A549 (cell line): ENCODE measurements at regions not wholly inside any gene's neighbourhood (a gene's known extent, or its start where the extent isn't known, plus 50 kb on each side); places are given as distances from the start of the nearest gene placed in this dataset.

Source experiments
- ATAC-seq, 2 experiments: fragments of 200-7000 bp in 1 of 2; fragments of >200 bp in 1 of 2; cut with Nextera tagmentation in 1 of 2; cut with Tn5 transposase in 1 of 2; 3 replicates each; pipeline versions ENCODE4 v1.8.0 to v1.9.1; 2018 to 2020; ENCODE audit warnings: mild to moderate bottlenecking in 1 of 2, moderate library complexity in 1 of 2
- CTCF ChIA-PET: fragments of 300-600 bp; sonication (Branson Sonifier 250); formaldehyde crosslinking; extraction: SDS; loops from one replicate; lab custom pipeline; 2021; ENCODE audit warnings: antibody characterized with exemption, inconsistent platforms; lab: Yijun Ruan, JAX
- POLR2A ChIA-PET: fragments of 350-600 bp; formaldehyde crosslinking; extraction: SDS; loops from one replicate; lab custom pipeline; 2021; ENCODE audit warnings: antibody characterized with exemption, inconsistent platforms; lab: Yijun Ruan, JAX
- DNase-seq, 2 experiments: peaks; one replicate each; pipeline versions ENCODE4 v3.0.0 to v3.0.0-alpha.2; 2011 to 2016; ENCODE audit warnings: low read depth in 1 of 2, low spot score in 1 of 2
- FAIRE-seq: peaks from 2 replicates; lab custom pipeline; 2011; peaks lifted over from hg19 to GRCh38; lab: Jason Lieb, UNC
- H3K27ac ChIP-seq, 2 experiments: fragments of >200 bp; sonication (Bioruptor Twin); formaldehyde crosslinking; 3 replicates each; pipeline ENCODE4 v1.5.1; 2016 to 2017
- H3K4me1 ChIP-seq: fragments of >200 bp; sonication (Bioruptor Twin); formaldehyde crosslinking; 3 replicates; pipeline ENCODE4 v1.6.1; 2016
- H3K4me2 ChIP-seq: fragments of >200 bp; sonication (Bioruptor Twin); formaldehyde crosslinking; 3 replicates; pipeline ENCODE4 v1.6.1; 2016
- H3K4me3 ChIP-seq: fragments of >200 bp; sonication (Bioruptor Twin); formaldehyde crosslinking; 3 replicates; pipeline ENCODE4 v1.5.1; 2016
- H3K9me3 ChIP-seq: fragments of >200 bp; sonication (Bioruptor Twin); formaldehyde crosslinking; 3 replicates; pipeline ENCODE4 v1.6.1; 2016
- CBX8 ChIP-seq: fragments of 200-600 bp; sonication (generic); IDR thresholded peaks from 2 replicates; pipeline ENCODE4 v1.6.1; 2016
- CEBPB ChIP-seq, 2 experiments: fragments of >200 bp in 1 of 2; sonication (Bioruptor Twin) in 1 of 2; formaldehyde crosslinking in 1 of 2; IDR thresholded peaks; 2 replicates each; pipeline ENCODE4 v1.6.1; 2012 to 2016
- CHD2 ChIP-seq: fragments of 150-350 bp; IDR thresholded peaks from 2 replicates; pipeline ENCODE4 v1.6.1; 2014; ENCODE audit warnings: low read length; ENCODE audit not compliant: partially characterized antibody
- EHF ChIP-seq: fragments of 250-450 bp; sonication (Bioruptor Pico); IDR thresholded peaks from 2 replicates; pipeline ENCODE4 v1.5.0; 2020; ENCODE audit warnings: mild to moderate bottlenecking
- EHMT2 ChIP-seq: fragments of 200-600 bp; sonication (generic); IDR thresholded peaks from 2 replicates; pipeline ENCODE4 v1.6.1; 2016; ENCODE audit warnings: antibody characterized with exemption, low read depth, mild to moderate bottlenecking, moderate library complexity
- ESRRA ChIP-seq: fragments of 150-350 bp; IDR thresholded peaks from 2 replicates; pipeline ENCODE4 v1.6.1; 2014; ENCODE audit warnings: mild to moderate bottlenecking, low read length, borderline replicate concordance
- FOSL2 ChIP-seq, 2 experiments: fragments of 450-650 bp in 1 of 2; fragments of >200 bp in 1 of 2; sonication (Bioruptor Twin) in 1 of 2; formaldehyde crosslinking; IDR thresholded peaks; 2 replicates each; pipeline versions ENCODE4 v1.5.0 to v1.6.1; 2016 to 2020; ENCODE audit warnings: mild to moderate bottlenecking in 1 of 2, moderate library complexity in 1 of 2
- GATA3 ChIP-seq: IDR thresholded peaks from 2 replicates; pipeline ENCODE4 v1.6.1; 2012; ENCODE audit warnings: borderline replicate concordance
- HEYL ChIP-seq: fragments of 250-450 bp; sonication (Bioruptor Pico); IDR thresholded peaks from 2 replicates; pipeline ENCODE4 v1.8.0; 2021; ENCODE audit warnings: mild to moderate bottlenecking, moderate library complexity
- HOXA7 ChIP-seq: fragments of 250-450 bp; sonication (Bioruptor Pico); IDR thresholded peaks from 2 replicates; pipeline ENCODE4 v1.5.0; 2020; ENCODE audit warnings: mild to moderate bottlenecking, moderate library complexity
- HOXB13 ChIP-seq: fragments of 250-450 bp; sonication (Bioruptor Pico); IDR thresholded peaks from 2 replicates; pipeline ENCODE4 v1.5.0; 2020; ENCODE audit warnings: low read depth, mild to moderate bottlenecking, moderate library complexity
- JUN ChIP-seq, 2 experiments: fragments of >200 bp; sonication (Bioruptor Twin); formaldehyde crosslinking; IDR thresholded peaks; 2 replicates in 1 of 2; 3 replicates in 1 of 2; pipeline ENCODE4 v1.6.1; 2016 to 2017
- JUNB ChIP-seq: fragments of >200 bp; sonication (Bioruptor Twin); formaldehyde crosslinking; IDR thresholded peaks from 2 replicates; pipeline ENCODE4 v1.6.1; 2016
- MYC ChIP-seq: IDR thresholded peaks from 2 replicates; pipeline ENCODE4 v1.6.1; 2012; ENCODE audit warnings: mild to moderate bottlenecking, inconsistent platforms, low read length, improper control_type of control experiment, borderline replicate concordance
- NFE2L2 ChIP-seq: fragments of 150-350 bp; conservative IDR thresholded peaks from 2 replicates; pipeline ENCODE4 v1.6.1; 2014; ENCODE audit warnings: low read length
- POLR2AphosphoS2 ChIP-seq: conservative IDR thresholded peaks from 2 replicates; pipeline ENCODE4 v1.6.1; 2012; ENCODE audit warnings: low read length, improper control_type of control experiment, inconsistent platforms
- ZC3H11A ChIP-seq: fragments of 450-650 bp; IDR thresholded peaks from 2 replicates; pipeline ENCODE4 v1.6.1; 2014; ENCODE audit warnings: antibody characterized with exemption, mild to moderate bottlenecking
- ZFP36 ChIP-seq: fragments of 450-650 bp; IDR thresholded peaks from 2 replicates; pipeline ENCODE4 v1.6.1; 2014; ENCODE audit warnings: borderline replicate concordance; ENCODE audit not compliant: partially characterized antibody
- ZNF302 ChIP-seq: fragments of 250-450 bp; sonication (Bioruptor Pico); IDR thresholded peaks from 2 replicates; pipeline ENCODE4 v1.9.0; 2021; ENCODE audit warnings: inconsistent platforms, mild to moderate bottlenecking, moderate library complexity
- ZSCAN20 ChIP-seq: fragments of 250-450 bp; sonication (Bioruptor Pico); IDR thresholded peaks from 2 replicates; pipeline ENCODE4 v1.8.0; 2022; ENCODE audit warnings: mild to moderate bottlenecking, moderate library complexity
- WGBS: methylation state at CpG from one replicate; pipeline ENCODE4 v1.1.6; 2017; ENCODE audit errors: missing lambda C conversion rate; 5-methylcytosine and 5-hydroxymethylcytosine counted together
- TF ChIP-seq, protein P1 (sequence below): fragments of 250-450 bp; sonication (Bioruptor Pico); IDR thresholded peaks from 2 replicates; pipeline ENCODE4 v1.5.0; 2021; ENCODE audit warnings: mild to moderate bottlenecking, moderate library complexity, borderline replicate concordance
- TF ChIP-seq, protein P2 (sequence below): fragments of >200 bp; sonication (Bioruptor Twin); formaldehyde crosslinking; IDR thresholded peaks from 3 replicates; pipeline ENCODE4 v1.6.1; 2016
- TF ChIP-seq, protein P3 (sequence below): IDR thresholded peaks from 2 replicates; pipeline ENCODE4 v1.6.1; 2012; ENCODE audit warnings: low read depth, borderline replicate concordance
- TF ChIP-seq, protein P4 (sequence below): fragments of 250-450 bp; sonication (Bioruptor Pico); IDR thresholded peaks from 2 replicates; pipeline ENCODE4 v1.5.0; 2020; ENCODE audit warnings: low read depth, mild to moderate bottlenecking, moderate library complexity

DNA sequence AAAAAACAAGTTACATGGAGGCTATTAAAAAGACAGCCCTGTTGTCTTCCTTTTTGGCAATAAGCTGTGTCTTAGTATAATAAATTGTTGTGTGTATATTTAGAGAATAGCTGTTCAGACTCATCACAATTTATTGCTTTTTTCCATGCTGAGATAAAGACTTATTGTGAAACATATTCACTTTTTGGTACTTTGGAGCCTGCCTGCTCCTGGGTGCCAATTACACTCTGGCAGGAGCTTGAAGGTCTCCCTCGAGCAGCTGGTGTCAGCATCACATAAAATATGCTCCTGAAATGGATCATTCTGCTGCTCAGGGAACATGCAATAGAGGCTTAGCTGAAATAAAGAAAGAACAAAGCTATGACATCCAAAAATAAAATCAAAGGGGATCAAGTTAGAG is 211.6 kb upstream of the DKK2 start:
- DNase-seq = no peak
- POLR2A ChIA-PET = no interaction called here
- TF ChIP-seq JUNB (no peak), GATA3 (no peak), HEYL (no peak), CBX8 (no peak), CEBPB (IDR thresholded peaks at IDR 0.05) (no peak), ZSCAN20 (CRISPR knock-in tag) (no peak), ZC3H11A (no peak)
- TF ChIP-seq, protein P1, sequence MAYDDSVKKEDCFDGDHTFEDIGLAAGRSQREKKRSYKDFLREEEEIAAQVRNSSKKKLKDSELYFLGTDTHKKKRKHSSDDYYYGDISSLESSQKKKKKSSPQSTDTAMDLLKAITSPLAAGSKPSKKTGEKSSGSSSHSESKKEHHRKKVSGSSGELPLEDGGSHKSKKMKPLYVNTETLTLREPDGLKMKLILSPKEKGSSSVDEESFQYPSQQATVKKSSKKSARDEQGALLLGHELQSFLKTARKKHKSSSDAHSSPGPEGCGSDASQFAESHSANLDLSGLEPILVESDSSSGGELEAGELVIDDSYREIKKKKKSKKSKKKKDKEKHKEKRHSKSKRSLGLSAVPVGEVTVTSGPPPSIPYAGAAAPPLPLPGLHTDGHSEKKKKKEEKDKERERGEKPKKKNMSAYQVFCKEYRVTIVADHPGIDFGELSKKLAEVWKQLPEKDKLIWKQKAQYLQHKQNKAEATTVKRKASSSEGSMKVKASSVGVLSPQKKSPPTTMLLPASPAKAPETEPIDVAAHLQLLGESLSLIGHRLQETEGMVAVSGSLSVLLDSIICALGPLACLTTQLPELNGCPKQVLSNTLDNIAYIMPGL (CRISPR knock-in tag) = no peak
- no peaks in the 10 kb centered on the region for H3K4me1 ChIP-seq
- 0% methylated on average over 1 of the region's 1 CpG for WGBS
- CTCF ChIA-PET = no interaction called here
- H3K4me3 ChIP-seq = no peak overlapping the region
- no peaks in the 10 kb centered on the region for H3K9me3 ChIP-seq
- FAIRE-seq = no peak
- H3K4me2 ChIP-seq = no peak overlapping the region
- H3K27ac ChIP-seq = no peak overlapping the region
- no peak for ATAC-seq

DNA sequence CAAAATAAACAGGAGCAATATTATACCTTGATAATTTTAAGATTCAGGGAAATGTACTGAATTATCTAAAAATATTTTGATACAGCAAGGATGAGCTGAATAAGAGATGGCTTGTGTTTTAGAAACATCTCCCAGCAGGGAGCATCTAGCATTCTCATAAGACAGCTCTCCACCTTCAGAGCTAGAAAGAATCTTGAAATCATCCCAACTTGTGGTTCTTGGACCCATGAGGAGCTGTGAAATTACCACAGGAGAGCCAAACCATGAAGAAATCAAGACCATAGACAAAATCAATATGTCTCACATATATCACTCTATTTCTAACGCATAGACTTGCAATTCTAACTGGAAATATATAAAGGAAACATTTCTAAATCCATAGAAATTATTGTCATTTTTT is 210.6 kb upstream of the DKK2 start:
- H3K9me3 ChIP-seq = no peaks in the 10 kb centered on the region
- no peaks in the 10 kb centered on the region for H3K4me1 ChIP-seq
- ATAC-seq (no peak), DNase-seq (no peak), FAIRE-seq (no peak)
- WGBS = 21% methylated on average over 1 of the region's 1 CpG
- H3K4me3 ChIP-seq = no peak overlapping the region
- no peak overlapping the region for H3K4me2 ChIP-seq
- no peak overlapping the region for H3K27ac ChIP-seq
- TF ChIP-seq MYC = no peak
- TF ChIP-seq EHF (CRISPR knock-in tag) = no peak
- CTCF ChIA-PET = no interaction called here
- POLR2A ChIA-PET = no interaction called here

DNA sequence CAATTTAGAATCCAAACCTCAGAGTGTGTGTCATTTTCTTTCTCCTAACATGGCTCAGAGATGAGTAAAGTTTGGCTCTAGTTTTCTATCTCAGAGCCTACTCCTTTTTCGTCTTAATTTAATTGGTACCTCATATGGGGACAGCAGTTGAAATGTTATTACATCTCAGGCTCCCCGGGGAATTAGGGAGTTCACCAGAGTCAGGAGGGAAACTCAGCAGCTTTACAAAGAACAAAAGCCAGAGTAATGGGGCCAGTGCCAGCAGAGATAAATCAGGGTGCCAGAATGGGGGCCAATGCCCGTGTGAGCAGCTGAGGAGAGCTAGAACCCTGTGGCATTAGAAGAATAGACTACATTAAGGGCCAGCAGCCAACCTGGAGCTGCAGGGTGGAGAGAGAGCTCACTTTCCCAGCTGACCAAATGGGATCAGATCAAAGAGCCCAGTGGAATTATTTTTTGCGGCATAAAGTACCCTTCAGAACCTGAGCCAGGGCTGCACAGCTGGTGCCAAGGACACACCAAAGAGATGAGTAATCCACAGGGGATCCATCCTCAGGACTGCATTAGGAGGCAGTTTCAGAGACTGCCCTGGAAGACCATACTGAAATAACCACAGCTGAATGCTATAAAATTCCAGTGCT is 207.1 kb upstream of the DKK2 start:
- FAIRE-seq = no peak
- Histone ChIP-seq H3K4me1 (no peaks in the 10 kb centered on the region), H3K27ac (no peak overlapping the region), H3K4me3 (no peak overlapping the region), H3K4me2 (no peak overlapping the region), H3K9me3 (no peaks in the 10 kb centered on the region)
- ChIA-PET POLR2A (no interaction called here), CTCF (no interaction called here)
- TF ChIP-seq MYC (no peak), NFE2L2 (no peak), ZNF302 (CRISPR knock-in tag) (no peak), ZFP36 (no peak), EHMT2 (no peak), JUN (IDR thresholded peaks at IDR 0.05) (no peak), HOXA7 (no peak), JUNB (no peak), HOXB13 (CRISPR knock-in tag) (no peak), ESRRA (no peak), FOSL2 (IDR thresholded peaks at IDR 0.05) (no peak), FOSL2 (CRISPR knock-in tag; IDR thresholded peaks at IDR 0.05) (no peak), POLR2AphosphoS2 (no peak), CHD2 (no peak)
- TF ChIP-seq, protein P2, sequence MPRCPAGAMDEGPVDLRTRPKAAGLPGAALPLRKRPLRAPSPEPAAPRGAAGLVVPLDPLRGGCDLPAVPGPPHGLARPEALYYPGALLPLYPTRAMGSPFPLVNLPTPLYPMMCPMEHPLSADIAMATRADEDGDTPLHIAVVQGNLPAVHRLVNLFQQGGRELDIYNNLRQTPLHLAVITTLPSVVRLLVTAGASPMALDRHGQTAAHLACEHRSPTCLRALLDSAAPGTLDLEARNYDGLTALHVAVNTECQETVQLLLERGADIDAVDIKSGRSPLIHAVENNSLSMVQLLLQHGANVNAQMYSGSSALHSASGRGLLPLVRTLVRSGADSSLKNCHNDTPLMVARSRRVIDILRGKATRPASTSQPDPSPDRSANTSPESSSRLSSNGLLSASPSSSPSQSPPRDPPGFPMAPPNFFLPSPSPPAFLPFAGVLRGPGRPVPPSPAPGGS = no peak
- TF ChIP-seq, protein P3, sequence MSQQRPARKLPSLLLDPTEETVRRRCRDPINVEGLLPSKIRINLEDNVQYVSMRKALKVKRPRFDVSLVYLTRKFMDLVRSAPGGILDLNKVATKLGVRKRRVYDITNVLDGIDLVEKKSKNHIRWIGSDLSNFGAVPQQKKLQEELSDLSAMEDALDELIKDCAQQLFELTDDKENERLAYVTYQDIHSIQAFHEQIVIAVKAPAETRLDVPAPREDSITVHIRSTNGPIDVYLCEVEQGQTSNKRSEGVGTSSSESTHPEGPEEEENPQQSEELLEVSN = no peak
- TF ChIP-seq, protein P4, sequence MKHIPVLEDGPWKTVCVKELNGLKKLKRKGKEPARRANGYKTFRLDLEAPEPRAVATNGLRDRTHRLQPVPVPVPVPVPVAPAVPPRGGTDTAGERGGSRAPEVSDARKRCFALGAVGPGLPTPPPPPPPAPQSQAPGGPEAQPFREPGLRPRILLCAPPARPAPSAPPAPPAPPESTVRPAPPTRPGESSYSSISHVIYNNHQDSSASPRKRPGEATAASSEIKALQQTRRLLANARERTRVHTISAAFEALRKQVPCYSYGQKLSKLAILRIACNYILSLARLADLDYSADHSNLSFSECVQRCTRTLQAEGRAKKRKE = no peak
- TF ChIP-seq, protein P1 (CRISPR knock-in tag) = no peak
- 16% methylated on average over 4 of the region's 4 CpGs for WGBS
- no peak for ATAC-seq
- no peak for DNase-seq
